ENCODE measurements at regions not wholly inside any gene's neighbourhood (a gene's known extent, or its start where the extent isn't known, plus 50 kb on each side); places are given as distances from the start of the nearest gene placed in this dataset.

GRCh38 chr21:27114111-27114510 is 147.2 kb upstream of the ADAMTS5 start:
- DNase-seq, result no peak

DNA sequence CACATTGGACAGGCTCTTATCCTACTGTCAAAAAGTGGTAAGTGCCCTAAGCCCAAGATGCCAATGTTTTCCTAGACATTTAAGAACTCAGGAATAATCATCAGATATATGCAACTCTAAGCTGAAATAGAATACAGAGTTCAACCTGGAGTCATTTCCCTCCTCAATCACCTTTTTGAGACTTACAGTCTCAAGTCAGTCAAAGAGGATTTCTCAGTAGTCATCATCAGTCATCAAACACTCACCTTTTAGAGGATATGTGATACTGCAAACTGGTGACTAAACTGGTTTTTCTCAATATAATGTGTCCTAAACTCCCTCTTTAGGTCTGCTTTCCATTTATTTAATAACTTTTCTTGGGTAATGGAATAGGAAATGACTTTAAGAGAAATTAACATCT is 145.3 kb upstream of the ADAMTS5 start:
- no peak for DNase-seq

GRCh38 chr21:27110956-27111355 is 144.1 kb upstream of the ADAMTS5 start:
- DNase-seq, result no peak

DNA sequence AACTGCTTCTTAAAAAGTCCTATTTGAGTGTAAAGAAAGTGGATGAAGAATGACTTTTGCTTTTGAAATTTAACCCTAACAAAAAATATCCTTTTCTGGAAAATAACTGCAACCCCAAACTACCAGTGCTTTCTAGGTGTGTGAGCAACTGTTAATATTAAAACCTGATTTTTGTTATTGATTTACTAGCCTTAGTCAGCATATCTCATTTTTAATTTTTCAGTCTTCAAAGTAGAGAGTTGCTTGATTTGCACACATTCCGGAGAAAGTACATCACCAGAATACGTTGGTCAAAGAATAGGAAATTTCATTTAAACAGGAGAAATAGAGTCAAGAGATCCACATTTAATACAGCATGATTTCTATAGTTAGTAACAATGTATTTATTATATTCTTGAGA is 141.8 kb upstream of the ADAMTS5 start:
- no peak for DNase-seq

- DNase-seq, result no peak
These were observed 141.3 kb upstream of the ADAMTS5 start for GRCh38 chr21:27108228-27108627.

GRCh38 chr21:27104846-27105431 is 138.1 kb upstream of the ADAMTS5 start:
- DNase-seq, result peak in 1 of 3 experiments; percentile 14

- DNase-seq, result no peak
These were observed 136.9 kb upstream of the ADAMTS5 start for GRCh38 chr21:27103768-27104167.

GRCh38 chr21:27101523-27101922 is 134.6 kb upstream of the ADAMTS5 start:
- DNase-seq, result no peak

GRCh38 chr21:27094184-27094948 is 127.5 kb upstream of the ADAMTS5 start:
- no peak for DNase-seq

- DNase-seq, result no peak
These were observed 119.7 kb upstream of the ADAMTS5 start for GRCh38 chr21:27086630-27087029.

- DNase-seq, result no peak
These were observed 119.3 kb upstream of the ADAMTS5 start for GRCh38 chr21:27086186-27086585.

DNA sequence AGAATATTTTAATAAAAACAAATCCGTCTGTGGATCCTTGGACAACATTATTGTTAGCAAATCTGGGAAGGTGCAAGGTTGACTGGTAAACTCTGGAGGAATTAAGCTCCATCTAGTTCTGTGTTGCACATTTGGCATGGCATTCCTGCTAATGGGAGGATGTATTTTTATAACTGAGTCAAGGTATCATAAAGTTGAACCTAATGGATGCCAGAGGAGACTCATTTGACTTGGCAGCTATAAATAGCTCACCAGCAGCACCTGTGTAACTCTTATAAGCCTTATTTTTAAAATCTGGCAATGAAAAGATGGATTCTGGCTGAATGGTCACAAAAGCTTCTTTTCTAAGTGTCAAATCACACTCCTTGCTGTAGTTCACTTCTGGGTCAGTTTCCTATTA is 118.5 kb upstream of the ADAMTS5 start:
- no peak for DNase-seq

GRCh38 chr21:27083144-27083543 is 116.3 kb upstream of the ADAMTS5 start:
- DNase-seq, result no peak

- DNase-seq, result no peak
These were observed 115.6 kb upstream of the ADAMTS5 start for GRCh38 chr21:27082431-27083010.

GRCh38 chr21:27079636-27080240 is 112.8 kb upstream of the ADAMTS5 start:
- peak in 2 of 3 experiments; percentile 51 to 92 for DNase-seq

GRCh38 chr21:27078915-27079314 is 112.0 kb upstream of the ADAMTS5 start:
- DNase-seq, result peak in 1 of 3 experiments; percentile 60

GRCh38 chr21:27077501-27077900 is 110.6 kb upstream of the ADAMTS5 start:
- DNase-seq, result no peak

GRCh38 chr21:27076025-27076424 is 109.1 kb upstream of the ADAMTS5 start:
- no peak for DNase-seq

GRCh38 chr21:27070861-27071670 is 104.2 kb upstream of the ADAMTS5 start:
- DNase-seq, result peak in 1 of 3 experiments; percentile 55

DNA sequence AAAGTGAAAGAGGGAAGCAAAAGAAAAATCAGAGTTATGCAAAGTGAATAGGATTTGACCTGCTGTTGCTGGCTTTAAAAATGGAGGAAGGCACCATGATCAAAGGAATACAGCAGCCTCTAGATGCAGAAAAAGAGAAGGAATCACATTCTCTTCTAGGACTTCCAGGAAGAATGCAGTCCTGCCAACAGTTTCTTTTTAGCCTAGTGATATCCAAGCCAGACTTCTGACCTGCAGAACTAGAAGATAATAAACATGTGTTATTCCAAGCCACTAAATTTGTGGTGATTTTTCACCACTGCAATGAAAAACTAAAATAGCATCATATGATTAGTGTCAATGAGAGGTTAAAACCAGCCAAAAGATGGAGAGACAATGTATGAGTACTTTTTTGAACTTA is 101.9 kb upstream of the ADAMTS5 start:
- no peak for DNase-seq

DNA sequence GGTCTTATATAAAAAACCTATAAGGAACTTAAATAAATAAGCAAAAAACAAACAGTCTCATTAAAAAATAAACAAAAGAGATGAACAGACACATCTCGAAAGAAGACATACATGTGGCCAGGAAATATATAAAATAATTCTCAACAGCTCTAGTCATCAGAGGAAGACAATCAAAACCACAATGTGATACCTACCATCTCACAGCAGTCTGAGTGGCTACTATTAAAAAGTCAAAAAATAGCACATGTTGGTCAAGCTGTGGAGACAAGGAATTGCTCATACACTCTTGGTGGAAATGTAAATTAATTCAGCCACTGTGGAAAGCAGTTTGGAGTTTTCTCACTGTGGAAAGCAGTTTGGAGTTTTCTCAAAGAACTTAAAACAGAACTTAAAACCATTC is 100.3 kb upstream of the ADAMTS5 start:
- DNase-seq, result no peak

- DNase-seq, result no peak
These were observed 95.6 kb upstream of the ADAMTS5 start for GRCh38 chr21:27062443-27062842.

DNA sequence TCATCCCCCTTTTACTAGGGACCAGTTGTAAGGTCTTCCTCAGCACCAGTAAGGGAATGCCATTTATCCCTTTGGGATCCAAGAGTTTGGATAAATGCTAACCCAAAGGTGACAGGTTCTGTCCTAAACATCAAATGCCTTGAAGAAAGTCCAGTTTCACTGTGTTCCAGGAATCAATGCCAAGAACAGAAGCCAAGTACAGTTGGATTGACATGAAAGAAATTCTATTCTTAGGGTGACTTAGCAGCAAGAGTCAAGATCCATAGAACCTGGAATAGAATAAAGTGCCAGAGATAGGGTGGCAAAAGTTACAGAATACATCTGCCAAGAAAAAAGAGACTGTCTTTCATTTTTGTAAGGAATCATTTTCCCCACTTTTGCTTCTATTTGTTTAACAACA is 94.9 kb upstream of the ADAMTS5 start:
- no peak for DNase-seq

Measured in NCI-H1417 (cell line).